CD4-positive, alpha-beta T cell (primary cell): ENCODE measurements at regions not wholly inside any gene's neighbourhood (a gene's known extent, or its start where the extent isn't known, plus 50 kb on each side); places are given as distances from the start of the nearest gene placed in this dataset.

Experiments used
- ATAC-seq: fragments of 200-7000 bp; cut with Tn5 transposase; one replicate; pipeline ENCODE4 v1.10.0; 2022; ENCODE audit warnings: mild to moderate bottlenecking; ENCODE audit not compliant: poor library complexity
- CTCF ChIA-PET: fragments of 350-600 bp; sonication (Branson Sonifier 250); formaldehyde crosslinking; loops from one replicate; lab custom pipeline; 2021; ENCODE audit warnings: antibody characterized with exemption, inconsistent platforms; lab: Charles Lee
- POLR2A ChIA-PET: fragments of 350-600 bp; sonication (Branson Sonifier 250); formaldehyde crosslinking; loops from one replicate; lab custom pipeline; 2021; ENCODE audit warnings: antibody characterized with exemption, inconsistent platforms; lab: Charles Lee
- DNase-seq, 14 experiments: peaks; one replicate each; pipeline ENCODE4 v3.0.0-alpha.2; 2013 to 2020; ENCODE audit warnings: mixed read lengths in 2 of 14
- H3K27ac ChIP-seq, 2 donors: one replicate each; pipeline versions ENCODE4 v1.5.1 to v1.7.0; 2013; ENCODE audit warnings: low read length in 2 of 2, low read depth in 1 of 2, mild to moderate bottlenecking in 1 of 2
- H3K27me3 ChIP-seq, 2 experiments: 1 replicate in 1 of 2; 2 replicates in 1 of 2; pipeline versions ENCODE4 v1.6.1 to v1.7.0; 2013; ENCODE audit warnings: low read length in 2 of 2, control low read depth in 1 of 2, mild to moderate bottlenecking in 1 of 2, moderate library complexity in 1 of 2; ENCODE audit not compliant: insufficient read depth in 2 of 2, control insufficient read depth in 1 of 2
- H3K36me3 ChIP-seq: one replicate; pipeline ENCODE4 v1.6.1; 2013; ENCODE audit warnings: low read length, control low read depth; ENCODE audit not compliant: insufficient read depth
- H3K4me1 ChIP-seq: one replicate; pipeline ENCODE4 v1.6.1; 2013; ENCODE audit warnings: low read length, control low read depth; ENCODE audit not compliant: insufficient read depth
- H3K4me3 ChIP-seq: one replicate; pipeline ENCODE4 v1.5.1; 2013; ENCODE audit warnings: mild to moderate bottlenecking, low read length, moderate library complexity
- H3K9me3 ChIP-seq, 2 experiments: 1 replicate in 1 of 2; 2 replicates in 1 of 2; pipeline versions ENCODE4 v1.6.1 to v1.7.0; 2013; ENCODE audit warnings: low read length in 2 of 2, mild to moderate bottlenecking in 2 of 2, control low read depth in 1 of 2, moderate library complexity in 1 of 2; ENCODE audit not compliant: control insufficient read depth in 1 of 2, insufficient read depth in 1 of 2
- H3K27ac Mint-ChIP-seq: one replicate; pipeline ENCODE4 v1.8.0; 2020; ENCODE audit warnings: mixed read lengths
- H3K27me3 Mint-ChIP-seq: one replicate; pipeline ENCODE4 v1.8.0; 2021; ENCODE audit warnings: mixed read lengths
- H3K36me3 Mint-ChIP-seq: one replicate; pipeline ENCODE4 v1.8.0; 2021; ENCODE audit warnings: low read depth, mixed read lengths
- H3K4me1 Mint-ChIP-seq: one replicate; pipeline ENCODE4 v1.8.0; 2021; ENCODE audit warnings: low read depth, mixed read lengths
- H3K4me3 Mint-ChIP-seq: one replicate; pipeline ENCODE4 v1.8.0; 2020; ENCODE audit warnings: mild to moderate bottlenecking, mixed read lengths
- H3K9me3 Mint-ChIP-seq: one replicate; pipeline ENCODE4 v1.8.0; 2020; ENCODE audit warnings: mixed read lengths
- intact Hi-C, 2 experiments: fragments of 100-400 bp; cut with DNase I in 1 of 2; cut with micrococcal nuclease in 1 of 2; formaldehyde crosslinking; loops; one replicate each; pipeline versions ENCODE4 v1.15.1 to v1.9.0; 2023 to 2025; cut with DNase I, micrococcal nuclease
- TF ChIP-seq, protein P1 (sequence below): fragments of 200-600 bp; IDR thresholded peaks from one replicate; pipeline ENCODE4 v1.8.0; 2022; ENCODE audit warnings: antibody characterized with exemption, mild to moderate bottlenecking

DNA sequence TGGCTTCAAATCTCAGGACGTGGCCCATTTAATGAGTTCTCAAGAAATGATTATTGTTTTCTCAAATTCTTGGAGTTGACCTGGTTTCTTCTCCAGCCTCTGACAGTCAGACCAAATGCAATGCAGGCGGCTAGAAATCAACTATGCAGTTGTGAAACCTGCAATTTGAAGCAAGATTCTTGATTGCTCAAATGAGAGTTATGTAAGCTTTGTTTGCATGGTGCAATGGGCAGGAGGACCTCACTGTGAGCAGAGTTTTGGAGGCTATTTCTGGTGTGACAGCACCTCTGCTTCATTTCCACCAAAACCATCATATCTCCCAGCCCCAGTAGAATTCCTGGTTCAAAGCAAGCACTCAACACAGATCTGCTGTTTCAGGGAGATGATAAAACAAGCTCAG, 500.0 kb upstream of the KLF4 start:
- Histone ChIP-seq H3K27me3 (no peaks in the 10 kb centered on the region), H3K9me3 (peaks cover 0 to 4% of the 10 kb centered on the region in 2 experiments), H3K4me3 (no peak overlapping the region), H3K27ac (no peak overlapping the region), H3K4me1 (no peaks in the 10 kb centered on the region), H3K36me3 (no peaks in the 10 kb centered on the region)
- DNase-seq (peak in 2 of 14 experiments; percentile 30 to 32), ATAC-seq (no peak)
- POLR2A ChIA-PET, result no interaction called here
- TF ChIP-seq, protein P1, sequence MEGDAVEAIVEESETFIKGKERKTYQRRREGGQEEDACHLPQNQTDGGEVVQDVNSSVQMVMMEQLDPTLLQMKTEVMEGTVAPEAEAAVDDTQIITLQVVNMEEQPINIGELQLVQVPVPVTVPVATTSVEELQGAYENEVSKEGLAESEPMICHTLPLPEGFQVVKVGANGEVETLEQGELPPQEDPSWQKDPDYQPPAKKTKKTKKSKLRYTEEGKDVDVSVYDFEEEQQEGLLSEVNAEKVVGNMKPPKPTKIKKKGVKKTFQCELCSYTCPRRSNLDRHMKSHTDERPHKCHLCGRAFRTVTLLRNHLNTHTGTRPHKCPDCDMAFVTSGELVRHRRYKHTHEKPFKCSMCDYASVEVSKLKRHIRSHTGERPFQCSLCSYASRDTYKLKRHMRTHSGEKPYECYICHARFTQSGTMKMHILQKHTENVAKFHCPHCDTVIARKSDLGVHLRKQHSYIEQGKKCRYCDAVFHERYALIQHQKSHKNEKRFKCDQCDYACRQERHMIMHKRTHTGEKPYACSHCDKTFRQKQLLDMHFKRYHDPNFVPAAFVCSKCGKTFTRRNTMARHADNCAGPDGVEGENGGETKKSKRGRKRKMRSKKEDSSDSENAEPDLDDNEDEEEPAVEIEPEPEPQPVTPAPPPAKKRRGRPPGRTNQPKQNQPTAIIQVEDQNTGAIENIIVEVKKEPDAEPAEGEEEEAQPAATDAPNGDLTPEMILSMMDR, result no peak
- no peaks in the 10 kb centered on the region for H3K9me3 Mint-ChIP-seq
- CTCF ChIA-PET, result no interaction called here
- no peak overlapping the region for H3K27ac Mint-ChIP-seq
- H3K4me3 Mint-ChIP-seq, result no peak overlapping the region
- H3K4me1 Mint-ChIP-seq, result no peaks in the 10 kb centered on the region
- no peaks in the 10 kb centered on the region for H3K36me3 Mint-ChIP-seq
- no peaks in the 10 kb centered on the region for H3K27me3 Mint-ChIP-seq
- intact Hi-C loops, result no loop called here

DNA sequence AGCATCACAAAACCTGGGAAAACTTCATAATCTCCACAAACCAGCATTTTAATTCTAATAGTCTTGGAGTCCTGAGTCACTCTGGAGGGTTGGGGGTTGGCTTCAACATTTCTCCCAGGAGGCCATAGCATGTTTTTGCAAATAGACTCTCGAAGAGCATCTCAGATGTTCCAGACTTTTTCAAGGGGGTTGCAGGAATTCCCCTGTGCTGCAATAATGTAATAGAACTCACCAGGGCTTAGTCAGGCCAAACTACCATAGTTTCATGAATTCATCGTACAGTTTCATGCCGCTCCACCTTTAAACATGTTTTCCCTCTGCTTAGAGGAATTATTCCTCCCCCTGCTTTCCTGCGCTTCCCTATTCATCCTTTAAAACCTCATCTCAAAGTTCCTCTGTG, 499.5 kb upstream of the KLF4 start:
- DNase-seq (peak in 2 of 14 experiments; percentile 7 to 11), ATAC-seq (no peak)
- no peaks in the 10 kb centered on the region for H3K36me3 Mint-ChIP-seq
- ChIA-PET POLR2A (no interaction called here), CTCF (no interaction called here)
- Histone ChIP-seq H3K36me3 (no peaks in the 10 kb centered on the region), H3K4me3 (no peak overlapping the region), H3K27ac (no peak overlapping the region), H3K4me1 (no peaks in the 10 kb centered on the region), H3K27me3 (no peaks in the 10 kb centered on the region), H3K9me3 (peaks cover 0 to 4% of the 10 kb centered on the region in 2 experiments)
- H3K27me3 Mint-ChIP-seq, result no peaks in the 10 kb centered on the region
- TF ChIP-seq, protein P1, result no peak
- no peak overlapping the region for H3K4me3 Mint-ChIP-seq
- intact Hi-C loops, result no loop called here
- no peaks in the 10 kb centered on the region for H3K4me1 Mint-ChIP-seq
- H3K27ac Mint-ChIP-seq, result no peak overlapping the region
- peaks cover 2% of the 10 kb centered on the region for H3K9me3 Mint-ChIP-seq

DNA sequence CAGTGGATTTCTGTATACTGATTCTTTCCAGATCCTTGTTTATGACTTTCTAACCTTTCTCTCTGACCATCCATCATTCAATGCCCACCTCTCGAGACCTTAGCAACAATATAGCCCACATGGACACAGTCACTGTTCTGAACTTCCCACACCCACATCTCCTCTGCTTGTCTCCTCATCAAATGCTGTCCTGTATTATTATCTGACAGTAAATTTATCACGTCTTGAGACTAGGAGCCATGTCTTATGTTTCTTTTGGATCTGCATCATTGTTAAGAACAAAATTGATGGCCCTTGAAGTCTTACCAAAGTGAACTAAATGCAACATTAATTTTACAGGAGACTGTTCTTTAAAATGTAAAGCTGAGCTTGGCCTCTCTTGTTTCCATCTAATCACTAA, 495.4 kb upstream of the KLF4 start:
- H3K36me3 ChIP-seq, result no peaks in the 10 kb centered on the region
- no peaks in the 10 kb centered on the region for H3K27me3 ChIP-seq
- H3K27me3 Mint-ChIP-seq, result no peaks in the 10 kb centered on the region
- peaks cover 0 to 4% of the 10 kb centered on the region in 2 experiments for H3K9me3 ChIP-seq
- DNase-seq (no peak), ATAC-seq (no peak)
- TF ChIP-seq, protein P1, result no peak
- intact Hi-C loops, result no loop called here
- no peak overlapping the region for H3K4me3 ChIP-seq
- no peaks in the 10 kb centered on the region for H3K4me1 ChIP-seq
- H3K27ac Mint-ChIP-seq, result no peak overlapping the region
- H3K27ac ChIP-seq, result no peak overlapping the region
- CTCF ChIA-PET, result no interaction called here
- H3K9me3 Mint-ChIP-seq, result peaks cover 2% of the 10 kb centered on the region
- H3K4me3 Mint-ChIP-seq, result no peak overlapping the region
- H3K36me3 Mint-ChIP-seq, result no peaks in the 10 kb centered on the region
- H3K4me1 Mint-ChIP-seq, result no peaks in the 10 kb centered on the region
- POLR2A ChIA-PET, result no interaction called here
